RKO (cell line): ENCODE measurements at regions not wholly inside any gene's neighbourhood (a gene's known extent, or its start where the extent isn't known, plus 50 kb on each side); places are given as distances from the start of the nearest gene placed in this dataset.

Experiments
- DNase-seq: peaks from one replicate; pipeline ENCODE4 v3.0.0-alpha.2; 2016; ENCODE audit warnings: low spot score

DNA sequence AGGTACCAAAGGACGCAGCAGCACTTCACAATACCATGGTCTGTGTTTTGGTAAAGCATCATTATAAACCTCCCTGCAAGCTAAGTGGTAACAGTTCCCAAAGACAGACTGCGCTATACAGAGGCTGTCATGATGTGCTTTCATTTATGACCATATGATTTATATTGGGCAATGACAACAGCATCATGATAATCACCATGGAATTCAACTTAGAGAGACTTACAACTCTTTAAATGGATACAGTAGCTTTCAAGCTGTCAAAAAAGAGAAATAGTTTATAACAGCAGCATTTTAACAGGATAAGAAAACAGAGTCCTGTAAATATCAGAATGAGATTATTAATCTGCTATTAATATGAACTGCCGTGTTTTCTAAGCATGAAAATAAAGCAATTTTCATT, 341.7 kb downstream of the GPR37 start:
- no peak for DNase-seq

GRCh38 chr7:124422081-124422480, 343.5 kb downstream of the GPR37 start:
- no peak for DNase-seq

- no peak for DNase-seq
These were observed 345.2 kb downstream of the GPR37 start for GRCh38 chr7:124420367-124420766.

DNA sequence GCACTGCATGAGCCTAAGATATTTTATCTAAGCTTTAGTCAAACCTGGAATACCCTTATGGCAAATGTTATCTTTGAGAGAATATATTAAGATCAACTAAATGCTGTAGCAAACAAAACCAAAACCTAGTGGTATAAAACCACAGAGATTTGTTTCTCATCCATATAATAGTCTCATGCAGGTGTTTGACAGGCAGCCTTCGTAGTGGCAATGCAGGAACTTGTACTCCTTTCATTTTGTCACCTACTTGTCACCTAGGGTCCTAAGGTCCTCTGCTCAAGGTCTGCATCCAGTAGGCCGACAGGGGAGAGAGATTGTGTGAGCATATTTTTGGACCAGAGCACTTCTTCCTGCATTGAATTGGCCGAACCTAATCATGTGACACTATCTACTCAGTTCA, 352.6 kb downstream of the GPR37 start:
- DNase-seq = no peak

- no peak for DNase-seq
These were observed 353.1 kb downstream of the GPR37 start for GRCh38 chr7:124412531-124412930.

DNA sequence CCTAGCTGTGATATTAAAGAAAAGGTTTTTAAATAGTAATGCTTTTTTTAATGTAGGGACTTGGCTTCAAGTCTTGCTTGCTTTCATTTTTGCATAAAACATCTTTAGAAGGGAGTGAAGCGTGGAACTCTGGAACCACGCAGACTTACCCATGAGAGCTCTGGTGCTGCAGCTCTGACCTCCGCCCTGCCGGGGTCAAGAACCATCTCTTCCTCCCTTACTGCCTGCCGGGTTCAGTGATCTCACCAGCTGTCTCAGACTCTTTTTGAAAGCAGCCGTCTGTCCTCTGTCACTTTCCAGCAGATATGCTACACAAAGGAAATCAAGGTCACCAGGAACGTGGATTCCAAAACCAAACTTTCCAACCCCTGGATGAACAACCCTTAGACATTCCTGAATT, 353.8 kb downstream of the GPR37 start:
- no peak for DNase-seq

GRCh38 chr7:124403587-124403986, 362.0 kb downstream of the GPR37 start:
- DNase-seq = no peak

GRCh38 chr7:124403112-124403511, 362.5 kb downstream of the GPR37 start:
- no peak for DNase-seq

- no peak for DNase-seq
These were observed 365.7 kb downstream of the GPR37 start for GRCh38 chr7:124399941-124400340.

DNA sequence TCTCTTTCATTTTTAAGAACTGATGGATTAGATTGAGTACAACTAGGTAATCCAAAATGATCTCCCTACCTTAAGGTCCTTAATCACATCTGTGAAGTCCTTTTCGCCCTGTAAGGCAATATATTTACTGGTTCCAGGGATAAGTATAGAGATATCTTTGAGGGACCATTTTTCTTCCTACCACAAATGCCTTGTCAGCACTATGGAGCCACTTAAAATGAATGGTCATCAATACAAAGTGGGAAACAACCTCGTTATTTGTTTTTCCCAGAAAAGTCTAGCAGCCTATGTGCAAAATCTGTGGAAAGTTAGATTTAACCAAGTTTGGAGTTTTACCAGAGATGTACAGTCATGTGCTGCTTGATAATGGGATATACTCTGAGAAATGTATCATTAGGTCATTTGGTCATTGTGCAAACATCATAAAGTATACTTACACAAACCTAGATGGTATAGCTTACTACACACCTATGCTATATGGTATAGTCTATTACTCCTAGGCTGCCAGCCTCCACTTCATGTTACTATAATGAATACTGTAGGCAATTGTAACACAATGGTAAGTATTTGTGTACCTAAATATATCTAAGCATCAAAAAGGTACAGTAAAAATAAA, 366.2 kb upstream of the TMEM229A start:
- no peak for DNase-seq

DNA sequence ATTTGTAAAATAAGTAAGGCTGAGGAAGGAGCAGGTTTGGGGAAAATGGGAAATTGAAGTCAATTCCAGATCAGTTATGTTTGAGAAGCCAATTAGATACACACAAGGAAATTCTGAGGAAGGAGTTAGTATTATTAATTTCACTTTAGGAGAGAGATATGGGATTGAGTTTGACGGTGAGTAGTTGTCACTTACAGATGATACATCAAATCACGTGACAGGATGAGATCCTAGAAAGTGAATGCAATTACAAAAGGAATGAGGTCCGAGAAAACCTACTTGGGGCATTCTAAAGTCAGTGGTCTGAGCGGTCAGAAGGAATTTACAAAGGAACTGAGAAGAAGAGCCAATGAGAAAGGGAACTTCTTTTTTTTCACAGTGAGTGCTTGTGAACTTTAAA, 364.3 kb upstream of the TMEM229A start:
- DNase-seq = no peak

- no peak for DNase-seq
These were observed 357.4 kb upstream of the TMEM229A start for GRCh38 chr7:124390301-124390700.

- DNase-seq = no peak
These were observed 355.9 kb upstream of the TMEM229A start for GRCh38 chr7:124388751-124389150.

DNA sequence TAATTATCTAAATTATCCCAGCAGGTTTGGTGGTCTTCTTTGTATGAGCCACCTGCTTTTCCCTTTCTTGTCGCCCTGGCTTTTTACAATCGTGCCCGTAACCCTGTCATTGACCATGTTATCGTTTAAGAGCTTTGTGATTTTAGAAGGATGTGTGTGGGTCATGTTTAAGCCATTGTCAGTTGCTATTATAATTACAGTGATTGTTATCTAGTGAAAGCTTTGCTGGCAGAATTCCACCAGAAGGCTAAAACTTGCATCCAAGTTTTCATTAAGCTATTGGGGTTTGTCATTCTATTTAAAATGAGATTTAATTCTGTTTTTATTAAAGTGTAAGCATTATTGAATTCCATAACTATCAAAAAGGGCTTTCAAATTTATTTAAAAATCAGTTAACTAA, 354.2 kb upstream of the TMEM229A start:
- DNase-seq = no peak

DNA sequence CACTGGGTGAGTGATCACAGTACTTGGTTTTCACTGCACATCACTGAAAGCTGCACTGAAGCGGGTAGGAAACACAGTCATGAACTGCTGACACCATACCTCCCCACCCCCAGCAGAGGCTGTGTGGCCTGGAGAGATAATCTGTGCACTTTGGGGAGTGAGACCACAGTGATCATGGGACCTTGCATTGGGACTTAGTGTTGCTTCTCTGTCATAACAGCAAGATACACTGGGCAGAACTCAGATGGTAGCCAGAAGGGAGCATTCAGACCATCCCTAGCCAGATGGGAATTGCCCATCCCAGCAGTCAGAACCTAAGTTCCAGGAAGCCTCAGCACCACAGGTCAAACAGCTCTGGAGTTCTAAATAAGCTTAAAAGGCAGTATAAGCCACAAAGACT, 346.4 kb upstream of the TMEM229A start:
- no peak for DNase-seq

DNA sequence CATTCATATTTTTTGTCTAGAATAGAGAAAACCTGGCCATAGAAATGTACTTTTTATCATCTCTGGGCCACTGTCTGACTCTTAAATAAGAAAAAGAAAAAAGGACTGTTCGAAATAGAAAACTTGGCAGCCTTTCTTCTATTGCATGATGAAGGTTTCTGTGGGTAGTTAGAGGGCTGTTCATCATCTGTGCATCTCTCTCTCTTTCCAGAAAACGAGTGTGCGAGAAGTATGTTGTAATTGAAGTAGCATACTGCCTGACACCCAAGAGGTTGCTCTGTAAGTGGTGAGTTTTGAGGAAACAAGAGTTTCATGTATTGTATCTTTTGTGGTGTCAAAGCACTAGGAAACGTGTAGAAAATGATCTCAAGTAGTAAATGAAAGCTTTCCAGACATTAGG, 343.2 kb upstream of the TMEM229A start:
- DNase-seq = no peak

DNA sequence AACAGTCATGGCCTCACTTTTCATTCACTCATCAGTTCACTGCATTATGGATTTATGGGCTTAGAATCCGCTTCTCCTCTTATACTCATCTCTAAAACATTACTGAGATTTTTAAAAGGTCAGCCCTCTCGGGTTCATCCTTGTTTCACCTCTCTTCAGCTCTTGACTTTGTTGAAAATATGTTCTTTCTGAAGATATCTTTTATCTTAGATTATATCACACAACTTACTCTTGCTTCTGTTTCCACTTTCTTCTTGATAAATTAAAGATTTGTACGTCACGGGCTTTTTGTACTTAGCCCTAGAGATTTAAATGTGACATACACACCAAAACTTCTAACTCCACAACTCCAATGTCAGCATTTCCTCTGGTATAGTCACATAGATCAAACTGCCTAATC, 342.5 kb upstream of the TMEM229A start:
- DNase-seq = no peak

- no peak for DNase-seq
These were observed 336.4 kb upstream of the TMEM229A start for GRCh38 chr7:124369310-124369709.

DNA sequence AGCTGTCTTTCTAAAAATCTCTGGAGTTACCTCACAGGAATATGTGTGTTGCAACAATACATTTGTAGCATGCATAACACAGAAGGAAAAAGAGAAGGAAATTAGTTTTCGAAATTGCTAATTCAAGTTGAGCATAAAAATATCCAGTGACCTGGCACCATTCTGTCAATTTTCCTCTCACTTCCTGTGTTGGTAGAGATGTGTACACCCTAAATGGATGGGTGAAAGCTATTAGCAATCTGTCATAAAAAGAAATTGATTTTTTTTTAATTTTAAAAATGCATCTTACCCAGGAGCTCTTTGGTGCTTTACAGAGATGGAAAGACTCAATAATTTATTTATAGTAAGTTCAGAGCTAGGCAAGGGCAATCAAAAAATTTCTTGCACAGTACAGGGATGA, 333.3 kb upstream of the TMEM229A start:
- no peak for DNase-seq

- no peak for DNase-seq
These were observed 331.4 kb upstream of the TMEM229A start for GRCh38 chr7:124364283-124364682.

DNA sequence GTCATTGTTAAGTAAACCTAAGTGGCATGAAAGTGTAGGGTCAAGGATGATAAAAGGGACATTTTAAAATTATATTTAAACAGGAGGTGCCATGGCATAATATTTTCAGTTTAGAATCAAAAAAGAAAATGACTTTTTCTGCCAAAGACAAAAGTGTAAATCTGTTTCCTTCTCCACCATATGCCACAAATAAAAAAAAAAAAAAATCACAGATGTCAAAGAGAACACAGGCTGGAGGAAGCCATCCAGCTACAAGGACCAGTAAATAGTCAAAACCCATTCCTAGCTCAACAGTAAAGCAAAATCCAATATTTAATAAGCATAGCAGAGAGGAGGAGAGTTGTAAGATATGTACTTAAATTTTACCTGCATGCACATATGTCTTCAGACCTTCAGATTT, 321.3 kb upstream of the TMEM229A start:
- no peak for DNase-seq

DNA sequence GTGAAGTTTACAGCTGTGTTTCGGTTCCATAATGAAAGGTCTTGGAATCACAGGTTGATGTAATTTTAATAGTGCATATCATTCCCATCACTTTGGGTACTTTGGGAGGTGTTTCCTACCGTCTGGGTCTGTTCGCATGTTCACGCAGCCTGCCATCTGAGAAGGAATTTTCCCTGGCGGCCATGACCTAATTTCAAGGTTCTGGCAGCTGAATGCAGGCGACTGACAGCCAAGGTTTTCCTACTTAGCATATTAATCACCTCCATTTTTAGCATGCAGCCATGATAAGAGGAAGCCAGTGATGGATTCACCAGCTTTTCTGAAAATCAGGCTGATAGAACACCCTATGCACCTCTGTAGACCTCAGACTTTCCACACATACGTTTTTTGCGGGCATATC, 319.1 kb upstream of the TMEM229A start:
- DNase-seq = no peak

DNA sequence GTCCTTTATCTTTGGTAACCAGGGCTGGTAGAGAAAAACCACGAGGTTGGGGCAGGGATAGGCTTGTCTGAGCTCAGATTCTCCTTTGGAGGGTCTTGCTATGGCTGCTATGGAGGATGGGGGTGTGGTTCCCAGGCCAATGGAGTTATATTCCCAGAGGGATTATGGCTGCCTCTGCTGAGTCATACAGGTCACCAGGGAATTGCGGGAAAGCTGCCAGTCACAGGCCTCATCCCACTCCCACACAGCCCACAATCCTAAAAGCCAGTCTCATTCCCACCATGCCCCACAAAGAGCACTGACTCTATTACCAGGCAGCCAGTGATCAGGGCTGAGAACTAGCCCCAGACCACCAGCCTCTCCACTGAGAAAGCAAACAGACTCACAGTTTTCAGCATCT, 316.6 kb upstream of the TMEM229A start:
- no peak for DNase-seq

- no peak for DNase-seq
These were observed 306.0 kb upstream of the TMEM229A start for GRCh38 chr7:124338861-124339260.
